CD4-positive, alpha-beta T cell treated with Interleukin-12 subunit alpha and Interleukin-12 subunit beta, for 1 hour (primary cell): ENCODE measurements at regions not wholly inside any gene's neighbourhood (a gene's known extent, or its start where the extent isn't known, plus 50 kb on each side); places are given as distances from the start of the nearest gene placed in this dataset.
A peak's percentile ranks its signal among the peaks of the same experiment; 100 is the strongest.
"Not testable (repeated sequence)": the region's sequence is repeated elsewhere in the genome, so short reads cannot be mapped to it uniquely, and the experiment has no call there.

Experiments
- DNase-seq: peaks from one replicate; pipeline ENCODE4 v3.0.0-alpha.2; 2020

GRCh38 chr10:30560326-30560725, 69.2 kb downstream of the LYZL2 start:
- no peak for DNase-seq

- no peak for DNase-seq
Measured at GRCh38 chr10:30559180-30559579, 70.4 kb downstream of the LYZL2 start.

GRCh38 chr10:30558411-30558810, 71.1 kb downstream of the LYZL2 start:
- DNase-seq = no peak

GRCh38 chr10:30557884-30558283, 71.7 kb downstream of the LYZL2 start:
- DNase-seq = no peak

GRCh38 chr10:30556189-30556588, 73.4 kb downstream of the LYZL2 start:
- no peak for DNase-seq

- no peak for DNase-seq
Measured at GRCh38 chr10:30555465-30555864, 74.1 kb downstream of the LYZL2 start.

- no peak for DNase-seq
Measured at GRCh38 chr10:30554440-30554825, 75.1 kb downstream of the LYZL2 start.

GRCh38 chr10:30553626-30554439, 75.7 kb downstream of the LYZL2 start:
- no peak for DNase-seq

GRCh38 chr10:30553018-30553625, 76.4 kb downstream of the LYZL2 start:
- no peak for DNase-seq

GRCh38 chr10:30550967-30551815, 78.4 kb downstream of the LYZL2 start:
- no peak for DNase-seq

- DNase-seq = not testable (repeated sequence)
Measured at GRCh38 chr10:30549134-30549687, 80.3 kb downstream of the LYZL2 start.

GRCh38 chr10:30546511-30546910, 83.0 kb downstream of the LYZL2 start:
- no peak for DNase-seq

GRCh38 chr10:30542895-30543288, 86.7 kb downstream of the LYZL2 start:
- no peak for DNase-seq

- DNase-seq = no peak
Measured at GRCh38 chr10:30542001-30542894, 87.3 kb downstream of the LYZL2 start.

- no peak for DNase-seq
Measured at GRCh38 chr10:30540276-30540675, 89.3 kb downstream of the LYZL2 start.

GRCh38 chr10:30538086-30538485, 91.5 kb downstream of the LYZL2 start:
- DNase-seq = no peak

- no peak for DNase-seq
Measured at GRCh38 chr10:30537586-30537985, 92.0 kb downstream of the LYZL2 start.

- DNase-seq = not testable (repeated sequence)
Measured at GRCh38 chr10:30537158-30537557, 92.4 kb downstream of the LYZL2 start.

GRCh38 chr10:30536578-30536977, 93.0 kb downstream of the LYZL2 start:
- DNase-seq = no peak

GRCh38 chr10:30535677-30536076, 93.9 kb downstream of the LYZL2 start:
- DNase-seq = no peak

- peak; percentile 84 for DNase-seq
Measured at GRCh38 chr10:30534465-30535144, 94.9 kb downstream of the LYZL2 start.
